Naive thymus-derived CD4-positive, alpha-beta T cell (primary cell): ENCODE measurements at regions not wholly inside any gene's neighbourhood (a gene's known extent, or its start where the extent isn't known, plus 50 kb on each side); places are given as distances from the start of the nearest gene placed in this dataset.

ENCODE experiments used
- ATAC-seq: fragments of 150-1000 bp; cut with Tn5 transposase; 2 replicates; pipeline ENCODE4 v1.10.0; 2021; ENCODE audit warnings: mild to moderate bottlenecking, moderate library complexity
- CTCF ChIA-PET: fragments of 350-600 bp; sonication (Branson Sonifier 250); formaldehyde crosslinking; loops from one replicate; lab custom pipeline; 2021; ENCODE audit warnings: antibody characterized with exemption; lab: Charles Lee
- POLR2A ChIA-PET: fragments of 350-600 bp; sonication (Branson Sonifier 250); formaldehyde crosslinking; loops from one replicate; lab custom pipeline; 2021; ENCODE audit warnings: antibody characterized with exemption, inconsistent platforms; lab: Charles Lee
- DNase-seq, 9 donors: peaks; one replicate each; pipeline versions ENCODE4 v3.0.0 to v3.0.0-alpha.2; 2020 to 2022; ENCODE audit warnings: mixed read lengths in 1 of 9
- H3K27ac ChIP-seq: one replicate; pipeline ENCODE4 v1.7.0; 2013; ENCODE audit warnings: mild to moderate bottlenecking, low read depth, low read length, moderate library complexity
- H3K27me3 ChIP-seq, 2 donors: one replicate each; pipeline ENCODE4 v1.7.0; 2013; ENCODE audit warnings: low read length in 2 of 2, mild to moderate bottlenecking in 2 of 2, moderate library complexity in 2 of 2; ENCODE audit not compliant: control insufficient read depth in 2 of 2, insufficient read depth in 2 of 2
- H3K36me3 ChIP-seq, 3 experiments: 1 replicate in 2 of 3; 2 replicates in 1 of 3; pipeline ENCODE4 v1.7.0; 2013; ENCODE audit warnings: low read length in 3 of 3, mild to moderate bottlenecking in 3 of 3, moderate library complexity in 1 of 3; ENCODE audit not compliant: insufficient read depth in 3 of 3, control insufficient read depth in 2 of 3
- H3K4me1 ChIP-seq, 2 donors: one replicate each; pipeline ENCODE4 v1.7.0; 2013; ENCODE audit warnings: low read length in 2 of 2, mild to moderate bottlenecking in 2 of 2, moderate library complexity in 1 of 2; ENCODE audit not compliant: control insufficient read depth in 2 of 2, insufficient read depth in 2 of 2
- H3K4me3 ChIP-seq: 2 replicates; pipeline ENCODE4 v1.7.0; 2013; ENCODE audit warnings: mild to moderate bottlenecking, low read length
- H3K9me3 ChIP-seq, 3 experiments: 1 replicate in 2 of 3; 2 replicates in 1 of 3; pipeline ENCODE4 v1.7.0; 2013; ENCODE audit warnings: low read length in 3 of 3; ENCODE audit not compliant: control insufficient read depth in 2 of 3
- H3K27ac Mint-ChIP-seq, 9 donors: one replicate each; pipeline ENCODE4 v1.8.0; 2020 to 2022; ENCODE audit warnings: mixed read lengths in 9 of 9, mild to moderate bottlenecking in 8 of 9, moderate library complexity in 5 of 9, inconsistent platforms in 2 of 9
- H3K27me3 Mint-ChIP-seq, 5 donors: one replicate each; pipeline ENCODE4 v1.8.0; 2021 to 2022; ENCODE audit warnings: mixed read lengths in 5 of 5, mild to moderate bottlenecking in 1 of 5
- H3K36me3 Mint-ChIP-seq, 5 donors: one replicate each; pipeline ENCODE4 v1.8.0; 2020 to 2022; ENCODE audit warnings: mixed read lengths in 5 of 5, mild to moderate bottlenecking in 3 of 5, inconsistent platforms in 1 of 5
- H3K4me1 Mint-ChIP-seq, 7 donors: one replicate each; pipeline ENCODE4 v1.8.0; 2020 to 2022; ENCODE audit warnings: mixed read lengths in 7 of 7, mild to moderate bottlenecking in 3 of 7, inconsistent platforms in 1 of 7
- H3K4me3 Mint-ChIP-seq, 10 donors: one replicate each; pipeline ENCODE4 v1.8.0; 2020 to 2022; ENCODE audit warnings: mild to moderate bottlenecking in 10 of 10, mixed read lengths in 10 of 10, moderate library complexity in 6 of 10, inconsistent platforms in 2 of 10
- H3K9me3 Mint-ChIP-seq, 11 donors: one replicate each; pipeline ENCODE4 v1.8.0; 2020 to 2022; ENCODE audit warnings: mixed read lengths in 11 of 11, mild to moderate bottlenecking in 4 of 11, inconsistent platforms in 1 of 11, moderate library complexity in 1 of 11
- intact Hi-C, 2 donors: fragments of 100-400 bp; cut with micrococcal nuclease; formaldehyde crosslinking; loops; one replicate each; pipeline ENCODE4 v1.15.1; 2023

- peak overlapping the region; percentile 8 for H3K4me3 ChIP-seq
- H3K27me3 ChIP-seq: no peaks in the 10 kb centered on the region
- H3K36me3 ChIP-seq: no peaks in the 10 kb centered on the region
- DNase-seq (peak in 7 of 9 donors; percentile 22 to 86 (median 34)), ATAC-seq (peak; percentile 82)
- H3K27ac ChIP-seq: no peak overlapping the region
- intact Hi-C loops: no loop called here
- Mint-ChIP-seq H3K4me1 (peaks cover 20 to 23% (median 22%) of the 10 kb centered on the region in 7 donors), H3K9me3 (no peaks in the 10 kb centered on the region), H3K4me3 (peak overlapping the region in 8 of 10 donors; percentile 6 to 68 (median 55)), H3K27me3 (peaks cover 0 to 2% (median 0%) of the 10 kb centered on the region in 5 donors), H3K36me3 (no peaks in the 10 kb centered on the region), H3K27ac (peak overlapping the region in 8 of 9 donors; percentile 3 to 89 (median 44))
- peaks cover 5 to 16% of the 10 kb centered on the region in 2 donors for H3K4me1 ChIP-seq
- ChIA-PET POLR2A (no interaction called here), CTCF (no interaction called here)
- no peaks in the 10 kb centered on the region for H3K9me3 ChIP-seq
These were observed 96.0 kb upstream of the CNKSR3 start for GRCh38 chr6:154606457-154606856.

- peak overlapping the region; percentile 6 to 68 (median 46) for H3K4me3 Mint-ChIP-seq
These were observed 96.4 kb upstream of the CNKSR3 start for GRCh38 chr6:154606860-154607259.

DNA sequence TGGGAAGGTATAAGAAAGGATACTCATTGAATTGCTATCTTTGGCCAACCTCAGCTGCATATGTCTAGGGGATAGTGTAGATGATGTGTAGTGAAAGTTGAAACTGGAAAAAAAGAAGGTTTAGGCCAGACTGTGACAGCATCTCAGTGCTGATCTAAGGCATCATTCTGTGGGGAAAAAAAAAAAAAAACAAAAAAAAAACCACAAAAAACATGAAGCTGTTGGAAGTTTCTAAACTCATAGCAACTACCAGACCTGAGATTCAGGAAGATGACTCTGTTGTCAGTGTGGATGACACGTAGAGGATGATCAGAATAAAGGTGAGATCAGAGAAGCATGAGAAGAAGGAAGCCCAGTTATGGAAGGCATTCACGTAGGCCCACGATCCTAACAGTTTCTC, 100.8 kb upstream of the CNKSR3 start:
- Histone ChIP-seq H3K27ac (no peak overlapping the region), H3K36me3 (no peaks in the 10 kb centered on the region), H3K4me1 (peaks cover 0 to 10% of the 10 kb centered on the region in 2 donors), H3K9me3 (no peaks in the 10 kb centered on the region), H3K4me3 (no peak overlapping the region), H3K27me3 (no peaks in the 10 kb centered on the region)
- H3K27ac Mint-ChIP-seq: no peak overlapping the region
- DNase-seq (no peak), ATAC-seq (no peak)
- H3K27me3 Mint-ChIP-seq: peaks cover 0 to 5% (median 0%) of the 10 kb centered on the region in 5 donors
- H3K4me3 Mint-ChIP-seq: no peak overlapping the region
- H3K4me1 Mint-ChIP-seq: peaks cover 9 to 11% (median 9%) of the 10 kb centered on the region in 7 donors
- ChIA-PET POLR2A (no interaction called here), CTCF (no interaction called here)
- intact Hi-C loops: no loop called here
- H3K9me3 Mint-ChIP-seq: peaks cover 0 to 2% (median 0%) of the 10 kb centered on the region in 11 donors
- H3K36me3 Mint-ChIP-seq: no peaks in the 10 kb centered on the region

More at GRCh38 chr6:154606860-154607259, 96.4 kb upstream of the CNKSR3 start:
- no peaks in the 10 kb centered on the region for H3K36me3 Mint-ChIP-seq
- peak overlapping the region; percentile 8 for H3K4me3 ChIP-seq
- H3K4me1 Mint-ChIP-seq: peaks cover 20 to 23% (median 22%) of the 10 kb centered on the region in 7 donors
- H3K27me3 Mint-ChIP-seq: peaks cover 0 to 2% (median 0%) of the 10 kb centered on the region in 5 donors
- DNase-seq: no peak
- peak overlapping the region in 8 of 9 donors; percentile 8 to 89 (median 34) for H3K27ac Mint-ChIP-seq
- ChIA-PET POLR2A (no interaction called here), CTCF (no interaction called here)
- ATAC-seq: no peak
- no peaks in the 10 kb centered on the region for H3K9me3 Mint-ChIP-seq
- H3K27ac ChIP-seq: no peak overlapping the region
- no peaks in the 10 kb centered on the region for H3K27me3 ChIP-seq
- no peaks in the 10 kb centered on the region for H3K9me3 ChIP-seq
- H3K4me1 ChIP-seq: peaks cover 5 to 16% of the 10 kb centered on the region in 2 donors
- no peaks in the 10 kb centered on the region for H3K36me3 ChIP-seq
- intact Hi-C loops: no loop called here

DNA sequence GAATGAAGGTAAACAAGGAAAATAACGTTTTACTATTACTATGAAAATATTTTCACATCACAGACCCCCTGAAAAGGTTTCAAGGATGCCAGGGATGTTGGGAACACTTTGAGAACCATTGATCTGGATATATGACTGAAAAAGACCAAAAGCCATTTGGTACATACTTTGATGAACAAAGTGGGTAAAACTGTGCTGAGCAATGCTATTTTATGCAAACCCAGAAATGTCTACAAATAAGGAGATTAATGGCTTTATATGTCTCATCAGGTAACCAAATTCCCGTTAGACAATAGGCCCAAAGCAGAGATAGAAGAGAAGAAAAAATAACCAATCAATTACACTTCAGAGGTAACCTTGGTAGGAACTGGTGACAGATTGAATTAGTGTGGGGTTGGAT, 101.4 kb upstream of the CNKSR3 start:
- intact Hi-C loops: no loop called here
- POLR2A ChIA-PET: no interaction called here
- peaks cover 0 to 4% of the 10 kb centered on the region in 2 donors for H3K4me1 ChIP-seq
- peaks cover 0 to 5% (median 0%) of the 10 kb centered on the region in 5 donors for H3K27me3 Mint-ChIP-seq
- no peak overlapping the region for H3K4me3 ChIP-seq
- CTCF ChIA-PET: no interaction called here
- no peak overlapping the region for H3K27ac Mint-ChIP-seq
- ATAC-seq (no peak), DNase-seq (no peak)
- peaks cover 0 to 2% (median 0%) of the 10 kb centered on the region in 11 donors for H3K9me3 Mint-ChIP-seq
- no peak overlapping the region for H3K4me3 Mint-ChIP-seq
- no peak overlapping the region for H3K27ac ChIP-seq
- no peaks in the 10 kb centered on the region for H3K36me3 Mint-ChIP-seq
- no peaks in the 10 kb centered on the region for H3K36me3 ChIP-seq
- no peaks in the 10 kb centered on the region for H3K9me3 ChIP-seq
- peaks cover 3 to 5% (median 3%) of the 10 kb centered on the region in 7 donors for H3K4me1 Mint-ChIP-seq
- no peaks in the 10 kb centered on the region for H3K27me3 ChIP-seq

DNA sequence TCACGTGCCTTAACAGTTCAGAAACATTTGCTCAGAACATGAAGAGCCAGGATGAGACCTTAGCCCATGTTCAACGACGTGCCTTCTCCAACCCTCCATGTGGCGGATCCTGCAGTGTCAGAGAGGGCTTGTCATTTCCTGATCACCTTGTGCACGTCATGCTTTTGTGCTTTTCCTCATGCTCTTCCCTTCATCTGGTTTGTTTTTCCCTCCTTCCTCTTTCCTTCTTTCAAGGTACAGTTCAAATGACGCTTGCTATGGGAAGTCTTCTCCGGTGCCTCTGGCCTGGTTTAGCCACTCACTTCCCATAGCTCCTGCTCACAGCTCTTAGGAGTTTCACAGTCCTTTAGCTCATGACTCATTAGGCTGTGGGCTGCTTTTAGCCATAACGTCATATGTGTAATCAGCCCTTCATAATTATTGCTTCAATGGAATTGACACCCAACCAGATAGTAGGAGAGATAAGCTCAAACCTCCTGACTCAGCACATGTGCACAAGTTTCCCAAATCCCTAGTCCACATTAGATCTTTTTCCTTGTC, 102.7 kb upstream of the CNKSR3 start:
- H3K36me3 ChIP-seq: no peaks in the 10 kb centered on the region
- POLR2A ChIA-PET: no interaction called here
- no peak for DNase-seq

GRCh38 chr6:154614101-154614500, 103.6 kb upstream of the CNKSR3 start:
- intact Hi-C loops: no loop called here
- Mint-ChIP-seq H3K36me3 (no peaks in the 10 kb centered on the region), H3K27ac (no peak overlapping the region), H3K9me3 (peaks cover 0 to 2% (median 0%) of the 10 kb centered on the region in 11 donors), H3K4me3 (no peak overlapping the region), H3K4me1 (peaks cover 0 to 2% (median 0%) of the 10 kb centered on the region in 7 donors), H3K27me3 (peaks cover 0 to 5% (median 0%) of the 10 kb centered on the region in 5 donors)
- Histone ChIP-seq H3K9me3 (no peaks in the 10 kb centered on the region), H3K4me3 (no peak overlapping the region), H3K36me3 (no peaks in the 10 kb centered on the region), H3K27ac (no peak overlapping the region), H3K4me1 (no peaks in the 10 kb centered on the region), H3K27me3 (no peaks in the 10 kb centered on the region)
- CTCF ChIA-PET: no interaction called here
- ATAC-seq: no peak
- DNase-seq: no peak
- POLR2A ChIA-PET: no interaction called here

More for the DNA sequence above, 102.7 kb upstream of the CNKSR3 start:
- H3K4me3 Mint-ChIP-seq: no peak overlapping the region
- no peaks in the 10 kb centered on the region for H3K36me3 Mint-ChIP-seq
- H3K27ac Mint-ChIP-seq: no peak overlapping the region
- no peak overlapping the region for H3K4me3 ChIP-seq
- ATAC-seq: no peak
- peaks cover 0 to 2% (median 0%) of the 10 kb centered on the region in 11 donors for H3K9me3 Mint-ChIP-seq
- H3K27me3 ChIP-seq: no peaks in the 10 kb centered on the region
- CTCF ChIA-PET: no interaction called here
- intact Hi-C loops: no loop called here
- no peaks in the 10 kb centered on the region for H3K9me3 ChIP-seq
- no peaks in the 10 kb centered on the region for H3K4me1 ChIP-seq
- peaks cover 0 to 5% (median 0%) of the 10 kb centered on the region in 5 donors for H3K27me3 Mint-ChIP-seq
- H3K4me1 Mint-ChIP-seq: peaks cover 0 to 2% (median 0%) of the 10 kb centered on the region in 7 donors
- H3K27ac ChIP-seq: no peak overlapping the region

- H3K9me3 Mint-ChIP-seq: peaks cover 0 to 2% (median 0%) of the 10 kb centered on the region in 11 donors
- no peaks in the 10 kb centered on the region for H3K4me1 ChIP-seq
- H3K27me3 Mint-ChIP-seq: peaks cover 0 to 5% (median 0%) of the 10 kb centered on the region in 5 donors
- no peak overlapping the region for H3K27ac ChIP-seq
- ATAC-seq (no peak), DNase-seq (no peak)
- H3K4me1 Mint-ChIP-seq: peaks cover 0 to 2% (median 0%) of the 10 kb centered on the region in 7 donors
- CTCF ChIA-PET: no interaction called here
- no peak overlapping the region for H3K4me3 ChIP-seq
- H3K9me3 ChIP-seq: no peaks in the 10 kb centered on the region
- H3K36me3 Mint-ChIP-seq: no peaks in the 10 kb centered on the region
- H3K36me3 ChIP-seq: no peaks in the 10 kb centered on the region
- H3K27me3 ChIP-seq: no peaks in the 10 kb centered on the region
- intact Hi-C loops: no loop called here
- POLR2A ChIA-PET: no interaction called here
- H3K4me3 Mint-ChIP-seq: no peak overlapping the region
- H3K27ac Mint-ChIP-seq: no peak overlapping the region
These were observed 104.2 kb upstream of the CNKSR3 start for GRCh38 chr6:154614641-154615040.
